ENCODE measurements at regions not wholly inside any gene's neighbourhood (a gene's known extent, or its start where the extent isn't known, plus 50 kb on each side); places are given as distances from the start of the nearest gene placed in this dataset.

DNA sequence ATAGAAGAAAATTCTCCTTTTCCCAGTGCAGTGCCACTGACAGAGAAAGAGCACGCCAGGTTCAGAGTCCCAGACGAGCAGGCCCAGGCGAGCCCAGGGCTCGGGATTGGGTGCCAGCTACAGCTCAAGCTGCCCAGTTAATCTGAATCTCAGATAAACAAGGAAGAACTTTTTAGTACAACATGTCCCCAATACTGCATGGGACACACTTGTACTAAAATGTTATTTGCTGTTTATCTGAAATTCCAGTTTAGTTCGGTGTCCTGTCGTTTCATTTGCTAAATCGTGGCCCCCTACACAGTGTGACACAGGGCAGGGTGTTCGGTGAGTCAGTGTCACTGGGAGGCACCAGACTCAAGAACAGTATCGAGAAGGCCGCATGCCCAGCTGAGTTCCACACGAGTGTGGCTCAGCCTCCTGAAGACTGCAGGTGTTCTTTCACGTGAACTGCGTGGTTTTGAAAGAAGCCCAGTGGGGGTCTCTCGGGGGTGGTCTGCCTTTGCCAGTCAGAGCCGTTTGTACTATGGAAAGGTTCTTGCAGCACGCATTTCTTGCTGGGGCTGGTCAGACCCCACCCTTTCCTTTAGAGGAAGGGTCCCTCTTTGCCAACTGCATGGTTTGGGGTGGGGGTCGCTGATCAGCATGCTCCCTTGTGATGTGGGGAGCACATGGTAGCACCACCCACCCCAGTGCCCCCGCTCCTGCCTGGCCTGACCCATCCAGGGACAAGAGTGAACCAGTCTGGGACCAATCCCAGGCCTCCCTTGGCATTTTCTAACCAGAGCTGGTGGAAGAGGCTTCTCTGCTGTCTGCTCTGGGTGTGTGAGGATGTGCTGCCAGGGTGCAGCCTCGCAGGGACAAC, 115.6 kb upstream of the B3GAT1 start:
- TF ChIP-seq, protein P1, sequence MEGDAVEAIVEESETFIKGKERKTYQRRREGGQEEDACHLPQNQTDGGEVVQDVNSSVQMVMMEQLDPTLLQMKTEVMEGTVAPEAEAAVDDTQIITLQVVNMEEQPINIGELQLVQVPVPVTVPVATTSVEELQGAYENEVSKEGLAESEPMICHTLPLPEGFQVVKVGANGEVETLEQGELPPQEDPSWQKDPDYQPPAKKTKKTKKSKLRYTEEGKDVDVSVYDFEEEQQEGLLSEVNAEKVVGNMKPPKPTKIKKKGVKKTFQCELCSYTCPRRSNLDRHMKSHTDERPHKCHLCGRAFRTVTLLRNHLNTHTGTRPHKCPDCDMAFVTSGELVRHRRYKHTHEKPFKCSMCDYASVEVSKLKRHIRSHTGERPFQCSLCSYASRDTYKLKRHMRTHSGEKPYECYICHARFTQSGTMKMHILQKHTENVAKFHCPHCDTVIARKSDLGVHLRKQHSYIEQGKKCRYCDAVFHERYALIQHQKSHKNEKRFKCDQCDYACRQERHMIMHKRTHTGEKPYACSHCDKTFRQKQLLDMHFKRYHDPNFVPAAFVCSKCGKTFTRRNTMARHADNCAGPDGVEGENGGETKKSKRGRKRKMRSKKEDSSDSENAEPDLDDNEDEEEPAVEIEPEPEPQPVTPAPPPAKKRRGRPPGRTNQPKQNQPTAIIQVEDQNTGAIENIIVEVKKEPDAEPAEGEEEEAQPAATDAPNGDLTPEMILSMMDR (IDR thresholded peaks at IDR 0.05 in 4 of 5, conservative IDR thresholded peaks at IDR 0.05 in 1 of 5): no peak
- no peak for TF ChIP-seq POLR2A (IDR thresholded peaks at IDR 0.05)
